ENCODE measurements at regions not wholly inside any gene's neighbourhood (a gene's known extent, or its start where the extent isn't known, plus 50 kb on each side); places are given as distances from the start of the nearest gene placed in this dataset.

DNA sequence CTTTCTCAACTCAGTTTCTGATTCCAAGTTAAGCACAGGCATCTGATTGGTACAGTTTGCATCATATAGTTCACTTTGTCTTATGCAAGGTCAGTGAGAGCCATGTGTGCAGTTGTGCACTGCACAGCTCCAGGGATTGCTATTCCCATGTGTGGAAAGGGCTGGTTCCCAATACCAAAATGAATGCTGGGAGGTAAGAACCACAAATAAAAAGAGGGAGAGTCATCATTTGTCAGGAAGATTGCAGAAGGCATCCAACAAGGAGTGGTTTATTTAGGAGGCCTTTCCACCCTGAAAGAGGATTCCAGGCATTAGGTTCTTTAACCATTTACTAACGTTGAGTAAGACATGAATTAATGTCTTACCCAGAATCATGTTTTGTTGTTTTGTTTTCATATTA lies 141.2 kb upstream of the ST6GAL2 start:
- FAIRE-seq: no peak

DNA sequence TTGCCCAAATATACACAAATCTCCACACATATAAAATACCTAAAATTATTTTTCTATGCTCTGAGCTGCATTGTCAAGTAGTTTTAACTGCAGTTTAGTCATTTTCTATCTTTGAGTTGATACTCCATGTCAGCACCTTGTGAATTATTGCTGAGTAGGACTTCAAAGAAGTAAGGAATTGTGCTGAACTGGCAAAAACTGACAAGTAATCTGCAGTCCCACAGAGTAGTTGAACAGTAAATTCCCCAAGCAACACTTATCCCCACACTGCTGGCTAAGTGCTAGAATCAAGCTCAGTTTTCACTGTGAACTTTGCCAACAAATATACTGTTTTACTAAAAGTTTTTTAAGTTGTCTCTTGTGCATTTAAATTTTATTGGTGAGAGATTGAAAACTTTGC lies 141.8 kb upstream of the ST6GAL2 start:
- no peak for FAIRE-seq

DNA sequence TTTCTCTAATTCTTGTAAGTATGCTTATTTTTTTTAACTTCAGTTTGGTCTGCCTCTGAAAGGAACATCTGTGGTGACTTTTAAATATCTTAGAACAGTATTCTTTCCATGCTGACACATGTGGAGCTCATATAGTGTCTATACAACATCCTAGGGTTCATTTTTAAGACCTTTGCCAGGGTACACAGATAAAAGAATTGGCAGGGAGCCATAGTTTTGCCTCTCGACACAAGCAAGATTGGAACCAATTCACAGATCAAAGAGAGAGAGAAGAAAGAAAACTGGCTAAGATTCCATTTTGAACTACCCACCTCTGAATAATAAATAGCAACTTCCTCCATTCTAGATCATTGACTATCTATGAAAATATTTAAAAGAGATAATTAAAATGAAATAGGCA lies 142.7 kb upstream of the ST6GAL2 start:
- no peak for FAIRE-seq

DNA sequence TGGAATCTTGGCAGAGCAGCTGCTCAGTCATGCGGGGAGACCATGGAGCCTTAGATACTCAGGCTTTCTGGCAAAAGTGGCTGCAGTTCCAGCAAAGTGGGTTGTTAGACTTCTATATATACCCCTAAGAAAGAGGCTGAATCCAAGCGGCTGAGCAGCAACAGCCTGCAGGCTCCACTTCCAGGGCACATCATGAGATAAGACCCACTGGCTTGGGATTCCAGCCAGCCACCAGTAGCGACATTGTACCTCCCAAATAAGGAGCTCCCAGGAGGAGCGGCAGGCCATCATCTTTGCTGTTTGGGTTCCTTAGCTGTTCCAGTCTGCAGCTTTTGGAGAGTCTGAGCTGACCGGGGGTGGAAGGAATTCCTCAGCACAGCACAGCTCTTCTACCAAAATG lies 150.3 kb upstream of the ST6GAL2 start:
- no peak for FAIRE-seq

DNA sequence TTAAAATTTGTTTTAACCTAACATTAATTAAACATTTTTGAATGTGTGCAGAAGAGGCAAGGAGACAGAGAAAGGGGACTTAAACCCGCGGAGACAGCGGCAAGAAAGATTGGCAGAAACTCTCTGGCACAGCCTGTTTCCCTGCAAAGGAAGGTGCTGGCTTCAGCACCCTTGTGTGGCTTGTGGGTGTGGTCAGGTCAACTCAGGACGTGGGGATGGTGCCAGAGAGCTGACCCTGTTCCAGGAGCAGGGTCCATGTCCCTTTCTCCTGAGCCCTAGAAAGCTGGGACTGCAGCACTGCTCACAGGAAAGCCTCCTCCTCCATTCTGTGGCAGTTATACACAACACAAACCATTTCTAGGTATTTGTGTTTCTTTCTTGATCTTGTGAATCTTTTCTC lies 176.2 kb upstream of the ST6GAL2 start:
- FAIRE-seq: no peak

DNA sequence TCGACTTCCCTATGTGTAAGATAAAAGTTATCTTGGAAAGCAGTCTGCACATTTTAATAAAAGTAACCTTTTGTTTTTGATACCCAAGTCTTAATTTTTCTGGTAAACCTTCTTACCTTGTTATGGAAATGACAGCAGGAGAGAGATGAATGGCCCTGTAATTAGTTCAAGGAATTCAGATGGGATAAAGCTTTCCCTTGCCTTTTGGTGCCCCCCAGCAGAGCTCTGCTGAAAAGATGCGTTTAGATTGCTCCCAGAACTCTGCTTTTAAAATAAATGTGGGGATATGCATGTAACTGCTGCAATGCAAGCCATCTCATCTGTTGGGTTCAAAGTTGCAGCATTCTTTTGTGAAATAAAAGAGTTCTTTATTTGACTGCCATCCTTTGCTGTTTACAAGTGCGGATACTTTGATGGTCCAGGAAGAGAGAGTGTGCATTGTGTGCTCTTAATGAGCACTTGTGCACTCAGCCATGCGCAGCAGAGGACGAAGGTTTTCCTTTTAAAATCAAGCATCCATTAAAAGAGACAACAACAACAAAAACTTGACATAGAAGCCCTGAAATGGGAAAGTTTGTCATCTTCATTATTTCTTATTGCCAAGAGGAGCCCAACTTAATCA lies 176.7 kb upstream of the ST6GAL2 start:
- no peak for FAIRE-seq

DNA sequence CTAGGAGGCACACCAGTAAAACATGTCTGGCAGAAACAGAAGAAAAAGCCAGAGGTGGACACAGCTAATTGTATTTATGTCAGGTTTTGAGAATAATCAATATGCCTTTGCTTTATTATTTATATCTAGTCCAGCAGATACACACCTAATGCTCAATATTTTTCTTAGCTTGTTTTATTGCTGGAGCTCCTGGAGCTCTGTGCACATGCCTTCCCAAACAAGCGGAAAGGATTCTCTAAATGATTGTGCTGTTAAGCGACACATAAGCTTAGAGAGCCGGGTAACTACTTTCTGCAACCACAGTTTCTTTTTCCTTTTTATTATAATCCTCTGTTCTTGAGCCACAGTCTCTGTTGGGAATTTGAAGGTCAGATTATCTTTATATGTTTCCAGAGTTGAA lies 177.3 kb upstream of the ST6GAL2 start:
- no peak for FAIRE-seq

DNA sequence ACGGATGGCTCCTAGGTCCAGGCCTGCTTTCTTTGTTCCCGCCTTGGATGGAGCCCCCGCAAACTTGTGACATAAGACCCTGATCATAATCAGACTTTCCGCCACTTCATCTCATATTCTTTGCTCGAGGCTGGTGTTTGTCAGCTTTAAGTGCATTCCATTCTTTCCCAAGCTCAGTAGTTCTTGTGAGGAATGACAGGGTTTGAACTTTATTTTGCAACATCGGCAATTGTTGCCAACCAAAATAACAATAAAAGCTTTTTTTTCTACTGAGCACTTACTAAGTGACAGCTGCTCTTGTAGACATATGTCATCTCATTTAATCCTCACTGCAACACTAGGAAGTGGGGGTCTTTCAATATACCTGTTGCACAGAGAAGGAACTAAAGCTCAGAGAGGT lies 178.8 kb upstream of the ST6GAL2 start:
- no peak for FAIRE-seq

DNA sequence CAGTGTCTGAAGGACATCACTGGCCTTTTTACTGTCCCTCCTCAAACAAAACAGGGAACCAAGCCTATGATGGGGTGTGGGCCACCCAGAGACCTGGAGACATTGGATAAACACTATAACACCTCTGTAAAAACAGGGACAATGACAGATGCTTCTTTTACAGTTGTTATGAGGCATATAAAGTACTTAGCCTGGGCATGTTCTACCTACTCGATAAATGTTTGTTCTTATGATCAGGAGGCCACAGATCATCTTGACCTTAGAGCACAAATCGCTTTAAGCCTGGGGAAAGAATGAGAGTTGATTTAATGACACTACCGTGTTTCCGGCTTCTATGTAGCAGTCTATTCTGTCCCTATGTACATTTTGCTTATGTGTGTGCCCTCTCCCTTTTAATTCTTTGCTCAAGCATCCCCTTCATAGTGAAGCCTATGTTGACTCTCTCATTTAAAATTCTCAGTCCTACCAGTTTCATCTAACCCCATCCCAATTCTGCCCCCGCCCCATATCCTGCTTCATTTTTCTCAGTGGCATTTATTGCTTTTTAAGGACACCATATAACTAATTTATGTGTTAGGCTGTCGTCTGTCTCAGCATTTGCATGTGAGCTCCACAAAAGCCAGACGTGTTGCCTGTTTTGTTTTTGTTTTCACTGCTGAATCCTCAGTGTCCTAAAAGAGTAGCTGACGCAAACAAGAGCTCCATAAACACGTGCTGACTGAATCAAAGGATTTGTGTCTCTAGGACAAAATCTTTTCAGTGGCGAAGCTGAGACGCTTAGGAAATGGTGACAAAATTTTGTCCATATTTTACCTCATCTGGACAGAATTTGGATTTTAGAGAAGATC lies 182.3 kb upstream of the ST6GAL2 start:
- no peak for FAIRE-seq

DNA sequence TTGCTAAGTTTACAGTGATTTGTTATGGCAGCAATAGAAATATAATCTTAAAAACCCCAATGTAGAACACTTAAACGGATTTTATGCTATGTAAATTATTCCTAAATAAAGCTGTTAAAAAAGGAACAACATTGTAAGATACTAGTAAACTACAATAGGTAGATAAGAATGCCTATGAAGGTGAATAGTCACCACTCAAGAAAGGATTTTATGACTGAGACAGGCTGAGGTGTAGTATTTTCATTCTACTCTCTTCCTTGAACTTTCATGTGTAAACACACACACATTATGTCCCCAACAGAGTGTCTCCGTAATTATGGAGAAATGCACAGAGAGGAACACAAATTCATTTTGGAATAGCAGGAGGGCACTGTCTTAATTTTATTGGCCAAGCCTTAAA lies 183.9 kb upstream of the ST6GAL2 start:
- no peak for FAIRE-seq

DNA sequence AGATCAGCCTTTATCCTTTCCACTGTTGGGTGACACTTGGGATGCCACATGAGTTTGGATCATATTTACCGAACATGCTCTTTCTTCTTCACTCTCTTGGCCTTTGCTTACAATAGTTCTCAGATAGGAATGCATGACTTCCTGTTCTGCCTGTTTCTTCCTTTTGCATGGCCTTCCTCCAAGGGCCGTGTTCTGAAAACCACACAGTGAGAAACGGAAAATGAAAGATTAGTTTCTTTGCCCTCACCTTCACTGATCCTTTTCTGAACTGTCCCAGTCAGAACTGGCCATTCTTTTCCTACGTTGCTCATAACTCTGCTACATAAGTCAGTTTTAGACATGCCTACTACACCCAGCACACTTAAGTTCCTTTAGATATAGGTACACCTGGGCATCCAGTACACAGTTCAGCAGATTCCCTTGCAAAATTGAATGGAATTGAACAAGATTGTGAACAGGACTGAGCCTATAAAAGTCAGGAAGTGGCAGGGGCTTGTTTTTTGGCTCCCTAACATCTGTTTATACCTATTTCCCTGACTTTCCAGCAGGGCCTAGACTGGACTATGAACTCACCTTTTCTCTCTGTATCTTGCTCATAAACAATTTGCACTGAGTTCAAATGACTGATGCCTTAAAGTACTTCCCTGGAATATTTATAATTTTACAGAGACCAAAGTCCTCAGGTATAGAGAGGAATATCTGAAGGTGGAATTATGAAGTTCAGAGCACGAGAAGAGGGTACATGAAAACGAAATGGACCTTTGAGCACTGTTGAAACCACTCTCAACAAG lies 186.4 kb upstream of the ST6GAL2 start:
- FAIRE-seq: no peak

DNA sequence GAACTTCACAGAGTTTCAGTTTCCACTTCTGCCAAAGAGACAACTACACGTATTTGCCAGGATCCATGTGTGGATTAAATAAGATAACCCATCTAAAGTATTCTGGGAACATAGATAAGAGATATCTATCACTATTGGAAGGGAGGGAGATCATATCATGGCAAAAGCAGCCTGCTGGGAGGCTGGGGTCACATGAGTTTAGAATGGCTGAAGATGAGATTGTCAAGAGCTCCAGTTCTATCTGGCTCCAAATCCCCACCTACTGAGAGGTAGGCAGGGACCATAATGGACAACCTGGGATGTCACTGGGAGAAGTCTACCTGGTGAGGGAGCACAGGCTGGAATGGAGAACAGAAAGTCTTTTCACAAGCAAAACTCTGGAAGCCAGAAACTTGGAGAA lies 192.6 kb upstream of the ST6GAL2 start:
- FAIRE-seq: no peak

DNA sequence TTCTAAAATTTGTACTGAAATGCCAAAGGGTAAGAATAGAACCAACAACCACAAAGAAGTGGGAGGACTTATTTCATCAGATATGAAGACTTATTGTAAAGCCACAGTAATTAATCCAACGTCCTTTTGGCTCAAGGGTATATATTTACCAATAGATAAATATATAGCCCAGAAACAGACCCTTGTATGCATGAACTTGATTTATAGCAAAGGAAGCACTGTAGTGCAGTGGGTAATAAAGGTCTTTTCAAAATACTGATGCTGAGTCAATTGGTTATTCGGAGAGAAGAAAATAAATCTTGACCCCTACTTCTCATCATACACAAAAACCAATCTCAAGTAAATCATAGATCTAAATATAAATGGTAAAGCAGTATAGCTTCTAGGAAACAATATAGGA lies 200.5 kb upstream of the ST6GAL2 start:
- FAIRE-seq: no peak

DNA sequence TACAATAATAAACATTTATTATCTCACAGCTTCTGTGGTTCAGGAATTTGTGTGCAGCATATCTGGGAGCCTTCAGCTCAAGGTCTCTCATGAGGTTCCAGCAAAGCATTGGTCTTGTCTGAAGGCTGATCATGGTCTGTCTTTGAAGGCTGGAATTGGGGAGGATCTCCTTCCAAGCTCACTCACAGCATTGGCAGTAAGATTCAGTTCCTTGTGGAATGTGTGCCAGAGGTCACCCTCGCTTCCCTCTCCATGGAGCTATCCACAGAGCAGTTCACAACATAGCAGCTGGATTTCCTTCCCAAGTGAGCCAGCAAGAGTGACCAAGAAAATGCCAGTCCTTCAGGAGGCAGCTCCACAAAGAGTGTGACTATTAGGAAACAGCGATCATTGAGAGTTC lies 202.2 kb upstream of the ST6GAL2 start:
- no peak for FAIRE-seq

DNA sequence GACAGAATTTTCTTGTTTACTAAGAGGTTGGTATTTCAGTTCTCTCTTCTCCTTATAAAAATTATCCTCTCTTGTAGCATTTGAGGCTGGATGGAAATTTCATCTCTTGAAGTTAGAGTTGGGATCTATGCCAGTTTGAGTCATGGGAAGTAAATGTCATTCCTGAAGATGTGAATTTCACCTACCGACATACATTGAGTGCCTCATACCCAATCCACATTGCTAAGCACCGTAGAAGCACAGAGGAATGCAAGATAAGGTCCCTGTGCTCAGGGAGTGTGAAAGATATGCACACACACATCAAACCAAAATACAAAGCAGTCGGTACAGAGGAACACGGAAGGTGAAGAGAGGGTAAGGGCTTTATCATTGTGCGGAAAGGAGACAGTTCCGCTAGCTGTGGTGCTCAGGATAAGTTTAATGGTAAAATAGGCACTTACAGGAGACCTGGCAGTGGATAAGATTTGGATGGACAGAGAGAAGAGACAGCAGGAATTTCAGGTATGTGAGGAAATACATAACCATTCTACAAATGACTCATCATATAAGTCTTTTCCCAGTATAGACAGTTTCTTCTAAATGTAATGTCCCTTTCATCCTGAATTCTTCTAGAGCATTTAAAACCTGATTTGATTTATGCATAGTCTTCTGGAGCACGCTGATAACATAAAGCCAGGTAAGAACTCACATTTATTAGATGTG lies 205.3 kb upstream of the ST6GAL2 start:
- FAIRE-seq: no peak

DNA sequence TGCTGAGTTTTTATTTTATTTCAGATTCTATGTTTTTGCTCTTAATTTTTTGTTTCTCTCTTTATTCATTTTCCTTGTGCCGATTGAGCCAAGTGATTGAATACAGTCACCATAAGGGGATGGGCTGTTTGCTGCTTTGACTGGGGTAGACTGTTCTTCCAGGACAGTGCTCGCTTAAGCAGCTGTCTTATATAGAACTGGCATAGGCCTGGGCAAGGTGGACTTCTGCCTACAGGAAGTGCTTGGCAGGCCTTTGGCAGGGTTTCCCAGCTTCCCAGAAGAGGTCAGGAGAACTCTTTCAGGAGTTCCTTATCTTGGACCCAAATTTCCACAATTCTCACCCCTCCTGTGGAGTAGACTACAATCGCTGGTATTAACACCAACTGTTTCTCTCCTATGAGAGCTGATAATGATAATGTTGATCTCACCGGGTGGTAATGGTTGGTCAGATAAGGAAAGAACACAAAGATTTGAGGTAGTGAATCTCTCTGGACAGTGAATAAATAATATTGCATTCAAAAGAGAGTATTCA lies 207.5 kb upstream of the ST6GAL2 start:
- FAIRE-seq: no peak

DNA sequence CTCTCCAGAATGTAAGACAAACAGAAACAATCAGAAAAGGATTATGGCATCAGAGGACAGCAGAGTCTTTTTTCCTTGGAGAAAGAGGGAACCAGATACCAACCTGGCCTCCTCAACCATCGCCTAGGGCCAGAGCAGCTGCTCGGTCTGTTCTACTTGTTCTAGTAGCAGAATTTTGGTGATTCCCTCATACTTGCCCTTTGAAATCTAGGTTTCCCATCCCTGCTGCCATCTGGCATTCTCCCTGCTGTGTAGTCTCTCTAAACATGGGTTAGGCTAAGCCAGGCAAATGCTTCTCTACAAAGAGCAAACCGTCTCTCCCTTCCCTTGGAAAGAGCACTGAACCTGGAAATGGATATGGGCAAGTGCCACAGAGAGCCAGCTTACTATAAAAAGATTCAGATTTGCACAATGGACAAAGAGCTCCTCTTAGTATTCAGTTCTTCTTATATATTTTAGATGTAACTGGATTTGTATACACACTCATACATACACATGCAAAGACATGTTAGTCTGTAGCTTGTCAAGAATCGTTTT lies 208.6 kb upstream of the ST6GAL2 start:
- no peak for FAIRE-seq

DNA sequence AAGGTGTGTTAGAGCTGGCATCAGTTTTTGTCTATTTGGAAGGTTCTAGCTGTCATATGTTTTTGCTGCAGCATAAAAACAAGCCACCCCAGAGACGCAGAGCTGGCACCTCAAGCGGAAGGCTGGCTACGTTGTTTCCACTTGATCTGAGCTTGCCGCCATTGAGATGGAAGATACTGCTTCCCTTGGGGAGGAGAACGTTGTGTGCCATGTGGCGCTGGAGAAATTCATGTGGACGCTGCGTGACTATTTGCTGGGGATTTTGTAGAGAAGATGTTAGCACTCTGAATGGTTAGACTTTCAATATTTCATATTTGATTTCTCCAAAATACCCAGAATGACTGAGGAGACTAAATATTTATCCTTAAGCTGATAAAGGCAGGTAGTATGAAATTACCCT lies 216.2 kb upstream of the ST6GAL2 start:
- no peak for FAIRE-seq

DNA sequence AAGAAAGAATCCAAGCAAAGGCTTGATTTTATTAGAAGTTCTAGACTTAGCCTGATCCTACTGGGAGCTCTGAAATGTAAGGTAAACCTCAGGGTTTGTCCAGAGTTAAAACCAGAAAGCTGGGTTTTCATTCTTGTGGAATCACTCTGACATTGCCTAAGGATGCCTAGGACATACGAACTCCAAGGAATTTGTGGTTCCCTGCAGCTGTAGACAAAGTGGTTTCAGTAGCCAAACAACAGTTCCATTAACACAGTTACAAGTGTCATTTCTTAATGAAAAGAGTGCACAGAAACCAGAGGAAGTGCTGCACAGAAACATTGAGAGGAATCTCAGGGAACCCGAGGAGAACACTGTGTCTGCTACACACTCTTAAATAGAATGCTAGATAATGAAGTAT lies 221.4 kb upstream of the ST6GAL2 start:
- no peak for FAIRE-seq

DNA sequence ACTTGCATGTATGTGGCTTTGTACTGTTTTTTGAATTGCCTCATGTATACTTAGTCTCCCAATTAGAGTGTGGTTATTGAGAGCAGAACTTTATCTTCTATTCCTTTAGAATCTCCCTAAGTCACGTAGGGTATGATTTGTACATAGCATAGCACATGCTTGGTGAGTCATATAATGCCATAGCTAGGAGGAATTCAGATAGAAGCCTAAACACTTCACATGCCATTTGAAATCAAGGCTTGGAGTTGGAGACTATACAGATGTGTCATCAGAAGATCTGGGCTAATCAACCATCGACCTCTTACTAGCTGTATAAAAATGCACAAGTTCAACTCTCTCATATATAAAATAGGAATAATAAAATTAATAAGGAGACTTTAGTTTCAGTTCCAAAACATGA lies 222.6 kb upstream of the ST6GAL2 start:
- FAIRE-seq: no peak

DNA sequence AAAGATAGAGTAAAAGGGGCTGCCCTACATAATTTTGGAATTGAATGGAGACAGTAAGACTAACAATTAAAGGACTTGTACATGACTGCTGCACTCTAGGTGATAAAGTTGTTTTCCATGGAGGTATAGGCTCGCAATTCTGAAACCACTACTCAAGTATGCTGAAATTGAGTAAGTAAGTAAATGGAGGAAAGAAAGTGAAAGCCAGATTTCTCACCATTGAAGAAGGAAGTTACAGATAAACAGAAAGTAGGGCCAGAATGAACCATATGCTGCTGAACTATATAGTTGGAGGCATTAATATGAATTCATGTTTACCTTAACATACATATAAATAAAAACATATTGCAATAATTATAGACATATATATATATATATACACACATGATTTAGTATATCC lies 225.7 kb upstream of the ST6GAL2 start:
- no peak for FAIRE-seq

DNA sequence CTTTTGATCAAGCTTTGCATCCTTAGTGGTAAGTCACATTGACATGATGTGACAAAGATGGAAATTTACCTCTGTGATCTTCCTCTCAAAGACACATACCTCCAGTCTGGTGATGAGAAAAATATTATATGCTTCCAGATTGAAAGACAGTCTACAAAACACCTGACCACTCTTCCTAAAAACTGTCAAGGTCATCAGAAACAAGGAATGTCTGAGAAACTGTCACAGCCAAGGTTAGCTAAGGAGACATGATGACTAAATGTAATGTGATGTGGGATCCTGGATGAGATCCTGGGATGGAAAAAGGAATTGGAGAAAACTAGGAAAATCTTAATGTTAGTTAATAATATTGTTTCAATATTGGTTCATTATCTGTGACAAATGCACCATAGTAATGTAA lies 226.6 kb upstream of the ST6GAL2 start:
- FAIRE-seq: no peak

DNA sequence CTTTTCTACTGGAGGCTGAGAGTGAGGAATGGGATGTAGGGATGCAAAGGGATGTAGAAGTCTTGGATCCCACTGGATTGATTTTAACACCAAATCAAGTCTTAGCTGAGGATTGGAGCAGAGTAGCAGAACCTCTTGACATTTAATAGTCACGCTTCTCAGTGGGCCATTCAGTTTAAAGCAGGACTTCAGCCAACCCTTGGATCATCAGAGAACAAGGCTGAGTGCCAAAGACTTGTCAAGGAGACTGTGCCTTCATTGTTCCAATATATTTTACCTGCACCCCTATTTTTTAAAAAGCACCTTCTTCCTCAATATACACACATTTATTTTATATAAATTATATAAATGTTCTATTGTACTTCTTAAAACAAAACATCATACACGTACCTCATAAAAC lies 242.4 kb upstream of the ST6GAL2 start:
- FAIRE-seq: no peak
